ENCODE measurements at regions not wholly inside any gene's neighbourhood (a gene's known extent, or its start where the extent isn't known, plus 50 kb on each side); places are given as distances from the start of the nearest gene placed in this dataset.

- TF ChIP-seq CTCF (IDR thresholded peaks at IDR 0.05; ENCODE audit: extremely low read depth, missing control alignments): no peak
- no peak for DNase-seq (ENCODE audit: low spot score)
These were observed 495.8 kb upstream of the KLF12 start for GRCh38 chr13:74629985-74630384.

- no peak for DNase-seq (ENCODE audit: low spot score)
- no peak for TF ChIP-seq CTCF (IDR thresholded peaks at IDR 0.05; ENCODE audit: extremely low read depth, missing control alignments)
These were observed 491.3 kb upstream of the KLF12 start for GRCh38 chr13:74625541-74625940.

GRCh38 chr13:74623761-74624160, 489.6 kb upstream of the KLF12 start:
- TF ChIP-seq CTCF (IDR thresholded peaks at IDR 0.05; ENCODE audit: extremely low read depth, missing control alignments): no peak
- no peak for DNase-seq (ENCODE audit: low spot score)

GRCh38 chr13:74622284-74622683, 488.1 kb upstream of the KLF12 start:
- DNase-seq (ENCODE audit: low spot score): no peak
- TF ChIP-seq CTCF (IDR thresholded peaks at IDR 0.05; ENCODE audit: extremely low read depth, missing control alignments): no peak

GRCh38 chr13:74620711-74621110, 486.5 kb upstream of the KLF12 start:
- no peak for TF ChIP-seq CTCF (IDR thresholded peaks at IDR 0.05; ENCODE audit: extremely low read depth, missing control alignments)
- DNase-seq (ENCODE audit: low spot score): no peak

- TF ChIP-seq CTCF (IDR thresholded peaks at IDR 0.05; ENCODE audit: extremely low read depth, missing control alignments): no peak
- no peak for DNase-seq (ENCODE audit: low spot score)
These were observed 486.1 kb upstream of the KLF12 start for GRCh38 chr13:74620308-74620707.

GRCh38 chr13:74597526-74597925, 463.3 kb upstream of the KLF12 start:
- no peak for DNase-seq (ENCODE audit: low spot score)
- no peak for TF ChIP-seq CTCF (IDR thresholded peaks at IDR 0.05; ENCODE audit: extremely low read depth, missing control alignments)
